NCI-H1417 (cell line): ENCODE measurements at regions not wholly inside any gene's neighbourhood (a gene's known extent, or its start where the extent isn't known, plus 50 kb on each side); places are given as distances from the start of the nearest gene placed in this dataset.

Experiments used
- DNase-seq, 3 experiments: peaks; one replicate each; lab custom pipeline; 2025; lab: John Stamatoyannopoulos, UW

DNA sequence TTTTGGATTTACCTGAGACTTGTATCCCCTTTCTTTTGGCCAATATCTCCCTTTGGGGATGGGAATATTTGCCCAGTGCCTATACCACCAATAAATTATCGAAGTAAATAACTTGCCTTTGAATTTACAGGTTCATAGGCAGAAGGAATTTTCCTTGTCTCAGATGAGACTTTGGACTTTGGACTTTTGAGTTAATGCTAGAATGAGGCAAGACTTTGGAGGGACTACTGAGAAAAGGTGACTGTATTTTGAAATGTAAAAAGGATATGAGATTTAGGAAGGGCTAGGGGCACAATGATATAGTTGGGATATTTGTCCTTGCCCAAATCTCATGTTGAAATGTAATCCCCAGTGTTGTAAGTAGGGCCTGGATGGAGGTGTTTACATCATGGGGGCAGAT lies 384.5 kb upstream of the GHITM start:
- no peak for DNase-seq

DNA sequence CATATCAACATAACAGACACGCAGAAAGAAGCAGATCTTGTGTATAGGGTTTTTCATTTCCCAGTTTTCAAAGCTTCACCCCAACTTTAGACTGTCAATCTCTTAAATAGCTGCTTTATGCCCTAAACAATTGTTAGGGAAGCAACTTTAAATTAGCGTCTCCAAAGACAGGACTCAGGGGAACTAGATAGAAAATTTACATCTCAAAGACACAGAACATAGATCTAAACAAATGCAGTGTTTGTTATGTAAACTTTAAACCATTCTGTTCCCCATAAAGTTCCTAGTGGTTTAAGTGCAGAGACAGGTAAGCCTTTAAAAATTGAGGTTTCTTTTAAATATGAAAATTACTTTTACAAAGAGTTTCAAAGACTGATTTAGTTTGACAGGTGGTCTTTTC lies 379.2 kb upstream of the GHITM start:
- no peak for DNase-seq

GRCh38 chr10:83764666-83765065 lies 374.6 kb upstream of the GHITM start:
- no peak for DNase-seq

DNA sequence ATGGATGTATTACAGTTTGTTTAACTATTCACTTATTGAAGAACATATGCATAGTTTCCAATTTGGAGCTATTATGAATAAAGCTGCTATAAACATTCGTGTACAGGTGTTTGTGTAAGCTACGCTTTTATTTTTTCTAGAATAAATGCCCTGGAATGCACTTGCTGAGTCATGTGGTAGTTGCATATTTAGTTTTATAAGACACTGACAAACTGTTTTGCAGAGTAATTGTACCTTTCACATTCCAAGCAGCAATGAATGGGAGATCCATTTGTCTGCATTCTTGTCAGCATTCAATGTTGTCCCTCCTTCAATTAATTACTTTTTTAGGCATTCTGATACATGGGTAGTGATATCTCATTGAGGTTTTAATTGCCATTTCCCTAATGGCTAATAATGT lies 373.6 kb upstream of the GHITM start:
- DNase-seq, result no peak

DNA sequence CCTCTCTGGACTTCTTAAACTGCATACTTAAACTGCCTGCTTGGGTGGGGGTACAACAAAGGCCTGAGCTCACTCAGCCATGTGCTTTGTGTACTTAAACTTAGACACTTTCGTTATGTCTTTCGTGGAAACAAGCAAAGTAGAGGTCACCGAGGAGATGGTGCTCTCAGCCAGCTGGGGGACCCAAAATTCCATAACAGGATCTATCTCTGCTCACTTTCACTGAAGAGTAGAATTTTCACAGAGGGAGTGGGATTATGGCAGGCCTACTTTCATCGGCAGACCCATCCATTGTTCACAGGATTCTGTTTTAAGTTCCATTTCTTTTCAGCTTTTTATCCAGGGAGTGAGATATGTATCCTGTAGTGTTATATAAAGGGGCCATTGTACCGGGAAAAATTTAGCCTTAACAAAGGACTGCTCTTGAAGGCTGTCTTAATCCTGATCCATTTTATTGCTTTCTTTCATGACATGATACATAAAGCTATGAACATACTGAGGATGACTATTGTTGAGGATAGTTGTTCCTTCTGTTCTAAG lies 370.0 kb upstream of the GHITM start:
- DNase-seq, result no peak

- DNase-seq, result peak in 2 of 3 experiments; percentile 22 to 47
Observed at GRCh38 chr10:83786701-83787100, 352.6 kb upstream of the GHITM start.

- DNase-seq, result peak in 1 of 3 experiments; percentile 3
Observed at GRCh38 chr10:83801983-83802382, 337.3 kb upstream of the GHITM start.

- DNase-seq, result peak in 1 of 3 experiments; percentile 1
Observed at GRCh38 chr10:83806717-83807116, 332.6 kb upstream of the GHITM start.

DNA sequence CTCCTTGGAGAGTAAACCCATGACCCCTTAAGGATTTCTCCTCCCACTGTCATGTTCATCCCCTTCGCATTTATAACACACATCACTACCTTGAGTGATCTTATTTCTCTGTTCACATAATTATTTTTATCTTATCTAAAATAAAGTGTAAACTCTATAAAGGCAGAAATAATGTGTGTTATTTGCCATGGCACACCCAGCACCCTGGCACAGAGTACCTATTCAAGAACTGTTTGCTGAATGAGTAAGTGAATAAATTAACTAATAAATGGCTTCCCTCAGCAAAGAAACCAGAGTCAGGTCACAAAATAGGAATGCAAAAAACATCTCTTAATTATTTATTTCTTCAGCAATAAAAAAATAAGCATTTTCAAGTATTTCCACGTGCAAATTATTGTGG lies 330.3 kb upstream of the GHITM start:
- DNase-seq, result no peak

- DNase-seq, result peak in 1 of 3 experiments; percentile 12
Observed at GRCh38 chr10:83816942-83817341, 322.4 kb upstream of the GHITM start.

- DNase-seq, result no peak
Observed at GRCh38 chr10:83817797-83818196, 321.5 kb upstream of the GHITM start.

DNA sequence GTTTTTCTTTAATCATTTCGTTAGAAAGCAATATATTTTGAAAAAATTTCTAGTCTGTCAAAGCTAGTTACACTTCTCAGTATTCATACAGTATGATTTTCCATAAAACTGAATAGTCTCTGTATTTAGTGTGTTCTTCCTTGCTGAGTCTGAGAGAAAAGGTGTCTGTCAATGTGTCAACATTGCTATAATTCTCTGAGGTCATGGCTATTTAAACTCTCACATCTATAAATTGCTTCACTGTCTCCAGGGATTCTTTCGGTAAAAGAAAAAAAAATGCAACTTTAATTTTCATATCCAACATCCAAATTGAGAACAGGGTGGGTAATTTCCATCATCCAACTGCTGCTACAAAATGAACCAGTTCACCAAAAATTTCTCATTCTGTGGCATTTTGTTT lies 319.7 kb upstream of the GHITM start:
- no peak for DNase-seq

DNA sequence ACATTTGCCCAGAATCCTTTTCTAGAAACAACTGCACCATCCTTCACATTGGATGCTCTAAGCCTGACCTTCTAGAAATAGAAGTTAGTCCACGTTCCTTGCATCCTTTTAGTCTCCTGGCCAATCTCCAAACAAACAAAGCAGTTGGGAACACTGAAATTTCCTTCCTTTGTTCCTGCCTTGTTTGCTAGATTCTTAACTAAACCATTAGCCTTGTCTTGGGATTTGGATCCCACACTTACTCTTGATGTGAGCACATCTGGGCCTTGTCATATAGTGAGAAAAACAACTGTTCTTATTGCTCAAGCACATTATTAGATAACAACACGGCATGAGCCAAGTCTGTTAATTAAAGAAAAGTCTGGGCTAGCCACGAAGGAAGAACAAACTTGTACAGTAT lies 319.3 kb upstream of the GHITM start:
- no peak for DNase-seq

GRCh38 chr10:83824099-83824498 lies 315.2 kb upstream of the GHITM start:
- peak in 1 of 3 experiments; percentile 32 for DNase-seq

DNA sequence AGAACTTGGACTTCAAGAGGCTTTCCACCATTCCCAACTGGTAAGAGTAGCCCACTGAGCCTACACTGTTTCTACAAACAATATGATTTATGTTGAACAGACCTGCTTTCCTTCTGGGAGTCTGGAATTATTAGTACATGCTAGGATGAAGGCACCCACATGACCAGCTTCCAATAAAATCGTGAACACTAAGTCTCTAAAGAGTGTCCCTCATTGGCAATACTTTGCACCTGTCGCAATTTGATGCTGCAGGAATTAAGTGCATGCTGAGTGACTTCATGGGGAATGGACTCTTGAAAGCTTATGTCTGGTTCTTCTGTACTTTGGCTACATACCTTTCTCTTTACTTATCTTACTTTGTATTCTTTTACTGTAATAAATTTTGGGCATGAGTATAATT lies 305.2 kb upstream of the GHITM start:
- no peak for DNase-seq

GRCh38 chr10:83835945-83836745 lies 303.2 kb upstream of the GHITM start:
- peak in 1 of 3 experiments; percentile 26 for DNase-seq

DNA sequence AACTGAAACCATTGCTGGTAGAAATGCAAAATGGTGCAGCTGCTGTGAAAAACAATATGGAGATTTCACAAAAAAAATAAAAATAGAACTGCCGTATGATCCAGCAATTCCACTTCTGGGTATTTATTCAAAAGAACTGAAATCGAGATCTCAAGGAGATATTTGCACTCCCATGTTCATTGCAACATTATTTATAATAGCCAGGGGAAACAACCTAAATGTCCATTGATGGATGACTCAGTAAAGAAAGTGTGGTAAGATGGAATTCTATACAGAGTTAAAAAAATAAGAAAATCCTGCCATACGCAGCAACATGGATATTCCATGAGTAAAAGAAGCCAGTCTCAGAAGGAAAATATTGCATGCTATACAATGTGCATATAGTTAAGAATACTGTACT lies 290.6 kb upstream of the GHITM start:
- DNase-seq, result no peak

GRCh38 chr10:83849150-83849549 lies 290.2 kb upstream of the GHITM start:
- DNase-seq, result no peak

- no peak for DNase-seq
Observed at GRCh38 chr10:83852146-83852545, 287.2 kb upstream of the GHITM start.

GRCh38 chr10:83862723-83863122 lies 276.6 kb upstream of the GHITM start:
- DNase-seq, result peak in 1 of 3 experiments; percentile 9

- no peak for DNase-seq
Observed at GRCh38 chr10:83863283-83863966, 275.9 kb upstream of the GHITM start.

- DNase-seq, result no peak
Observed at GRCh38 chr10:83869898-83870297, 269.4 kb upstream of the GHITM start.
